Immature natural killer cell (primary cell): ENCODE measurements at regions not wholly inside any gene's neighbourhood (a gene's known extent, or its start where the extent isn't known, plus 50 kb on each side); places are given as distances from the start of the nearest gene placed in this dataset.
A peak's percentile ranks its signal among the peaks of the same experiment; 100 is the strongest.

Experiments used
- DNase-seq, 3 donors: peaks; one replicate each; pipeline ENCODE4 v3.0.0; 2022; ENCODE audit warnings: mixed read lengths in 1 of 3
- H3K27ac Mint-ChIP-seq, 6 donors: one replicate each; pipeline ENCODE4 v1.8.0; 2020; ENCODE audit warnings: mixed read lengths in 6 of 6, mild to moderate bottlenecking in 5 of 6, inconsistent platforms in 4 of 6, moderate library complexity in 3 of 6
- H3K27me3 Mint-ChIP-seq, 3 donors: one replicate each; pipeline ENCODE4 v1.8.0; 2020 to 2021; ENCODE audit warnings: low read depth in 3 of 3, mild to moderate bottlenecking in 3 of 3, mixed read lengths in 3 of 3, moderate library complexity in 3 of 3, inconsistent platforms in 1 of 3
- H3K36me3 Mint-ChIP-seq, 3 donors: one replicate each; pipeline ENCODE4 v1.8.0; 2020; ENCODE audit warnings: mixed read lengths in 3 of 3, inconsistent platforms in 2 of 3, mild to moderate bottlenecking in 2 of 3
- H3K4me1 Mint-ChIP-seq, 2 donors: one replicate each; pipeline ENCODE4 v1.8.0; 2020; ENCODE audit warnings: inconsistent platforms in 2 of 2, mild to moderate bottlenecking in 2 of 2, mixed read lengths in 2 of 2, moderate library complexity in 1 of 2
- H3K4me3 Mint-ChIP-seq, 5 donors: one replicate each; pipeline ENCODE4 v1.8.0; 2020; ENCODE audit warnings: mild to moderate bottlenecking in 5 of 5, mixed read lengths in 5 of 5, inconsistent platforms in 3 of 5, moderate library complexity in 3 of 5
- H3K9me3 Mint-ChIP-seq, 6 donors: one replicate each; pipeline ENCODE4 v1.8.0; 2020; ENCODE audit warnings: mild to moderate bottlenecking in 6 of 6, mixed read lengths in 6 of 6, inconsistent platforms in 4 of 6, moderate library complexity in 3 of 6

DNA sequence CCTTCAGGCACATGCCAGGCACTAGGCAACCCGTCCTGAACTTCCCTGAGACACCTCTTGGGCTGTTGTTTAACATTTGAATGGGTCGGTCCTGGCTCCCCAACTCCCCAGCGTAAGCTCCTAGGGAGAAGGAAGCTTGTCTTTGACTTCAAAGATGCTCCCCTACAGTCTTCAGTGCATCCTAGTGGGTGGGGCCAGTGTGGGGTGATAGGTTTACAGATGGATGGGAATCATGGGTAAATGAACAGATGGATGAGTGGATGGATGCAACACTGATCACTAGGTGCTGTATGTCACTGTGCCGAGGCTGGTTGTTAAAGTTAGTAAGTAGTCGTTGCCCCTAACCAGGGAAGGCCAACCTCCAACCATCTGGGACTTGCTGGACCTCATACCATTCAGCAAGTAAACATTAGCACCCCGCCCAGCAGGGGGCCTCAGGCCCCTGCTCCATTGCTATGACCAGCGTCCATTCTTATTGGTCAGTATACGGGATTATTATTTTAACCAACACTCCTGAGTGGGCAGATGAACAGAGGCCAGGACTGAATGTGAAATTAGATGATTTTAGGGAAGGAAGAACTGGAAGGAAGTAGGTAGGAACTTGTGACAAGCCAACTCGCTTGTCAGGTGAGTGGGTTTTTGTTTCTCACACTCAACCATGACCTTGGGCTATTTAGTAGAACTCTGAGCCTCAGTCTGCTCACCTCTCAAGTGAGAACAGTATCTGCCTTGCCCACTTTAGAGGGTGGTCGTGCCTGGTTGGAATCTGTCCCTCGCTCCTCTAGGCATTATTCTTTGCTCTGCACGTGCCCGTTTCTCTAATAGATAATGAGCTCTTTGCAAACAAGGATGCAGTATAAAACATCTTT lies 82.9 kb upstream of the FOXP4 start:
- DNase-seq: peak; percentile 26 to 34 (median 32)
- Mint-ChIP-seq H3K36me3 (peaks cover 0 to 7% (median 0%) of the 10 kb centered on the region in 3 donors), H3K9me3 (no peaks in the 10 kb centered on the region), H3K27ac (no peak overlapping the region), H3K27me3 (peaks cover 10 to 22% (median 19%) of the 10 kb centered on the region in 3 donors), H3K4me1 (no peaks in the 10 kb centered on the region), H3K4me3 (peak overlapping the region in 1 of 5 donors; percentile 56)

DNA sequence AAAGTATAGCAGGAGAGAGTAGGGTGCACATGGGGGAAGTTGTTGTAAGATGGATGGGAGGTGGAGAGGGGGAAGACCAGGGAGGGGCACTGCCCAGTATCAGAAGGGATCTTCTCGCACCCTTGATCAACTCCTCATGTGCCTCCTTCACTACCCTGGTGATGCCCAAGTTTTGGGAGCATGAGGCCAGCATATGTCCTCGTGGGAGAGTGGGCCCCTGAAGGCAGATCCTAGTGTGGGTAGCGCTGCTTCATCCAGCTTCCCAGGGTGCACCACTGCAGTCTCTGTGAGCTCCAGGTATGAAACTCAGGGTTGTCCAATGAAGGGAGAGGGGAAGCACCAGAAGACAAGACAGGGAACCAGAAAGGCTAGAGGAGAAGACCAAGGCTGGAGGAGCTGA lies 82.2 kb upstream of the FOXP4 start:
- Mint-ChIP-seq H3K27me3 (peaks cover 9 to 20% (median 19%) of the 10 kb centered on the region in 3 donors), H3K36me3 (peaks cover 0 to 7% (median 0%) of the 10 kb centered on the region in 3 donors), H3K4me1 (no peaks in the 10 kb centered on the region), H3K27ac (no peak overlapping the region), H3K9me3 (no peaks in the 10 kb centered on the region), H3K4me3 (no peak overlapping the region)
- no peak for DNase-seq

DNA sequence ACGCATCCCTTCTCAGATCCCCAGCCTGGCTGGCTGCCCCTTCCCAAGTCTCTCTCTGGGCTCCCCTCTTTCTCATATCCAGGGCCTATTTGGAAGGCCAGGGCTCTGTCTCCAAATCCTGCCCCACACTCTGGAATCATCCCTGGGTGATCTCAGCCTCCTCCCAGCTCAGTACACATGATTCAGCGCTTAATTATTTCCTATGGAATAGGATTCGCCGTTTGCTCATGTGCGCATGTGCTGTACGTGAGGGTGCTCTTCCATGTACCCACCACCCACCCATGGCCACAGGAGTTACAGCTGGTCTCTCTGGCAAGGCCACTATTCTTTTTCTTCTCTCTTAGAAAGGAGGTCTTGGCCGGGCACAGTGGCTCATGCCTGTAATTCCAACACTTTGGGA lies 81.7 kb upstream of the FOXP4 start:
- no peaks in the 10 kb centered on the region for H3K9me3 Mint-ChIP-seq
- no peak overlapping the region for H3K27ac Mint-ChIP-seq

DNA sequence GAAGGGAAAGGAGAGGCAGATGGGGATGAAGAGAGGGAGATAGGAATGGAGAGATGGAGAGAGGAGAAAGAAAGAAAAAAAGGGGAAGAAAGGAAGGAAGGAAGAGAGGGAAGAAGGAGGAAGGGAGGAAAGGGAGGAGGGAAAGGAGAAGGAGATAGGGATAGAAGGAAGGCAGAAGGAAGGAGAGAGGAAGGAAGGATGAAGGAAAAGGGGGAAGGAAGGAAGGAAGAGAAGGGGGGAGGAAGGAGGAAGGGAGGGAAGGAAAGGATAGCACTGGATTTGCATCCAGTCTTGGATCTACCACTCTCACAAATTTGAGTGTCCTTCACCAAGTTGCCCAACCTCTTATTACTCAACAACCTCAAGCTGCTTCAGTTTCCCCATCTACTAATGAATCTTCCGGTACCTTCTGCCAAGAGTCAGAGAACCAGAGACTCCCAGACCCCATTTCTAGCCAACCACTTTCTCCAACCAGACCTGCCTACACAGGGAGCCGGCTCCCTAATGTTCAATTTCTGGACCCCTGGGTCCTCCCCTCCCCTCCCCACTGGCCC lies 79.7 kb upstream of the FOXP4 start:
- Mint-ChIP-seq H3K4me1 (peaks cover 7 to 8% of the 10 kb centered on the region in 2 donors), H3K36me3 (peaks cover 0 to 7% (median 0%) of the 10 kb centered on the region in 3 donors), H3K27ac (no peak overlapping the region), H3K9me3 (peaks cover 0 to 1% (median 0%) of the 10 kb centered on the region in 6 donors), H3K4me3 (no peak overlapping the region), H3K27me3 (peaks cover 13 to 34% (median 31%) of the 10 kb centered on the region in 3 donors)
- no peak for DNase-seq

More for the DNA sequence above, 81.7 kb upstream of the FOXP4 start:
- H3K4me1 Mint-ChIP-seq: peaks cover 1% of the 10 kb centered on the region in 2 donors
- no peak for DNase-seq
- H3K4me3 Mint-ChIP-seq: no peak overlapping the region
- H3K27me3 Mint-ChIP-seq: peaks cover 9 to 23% (median 20%) of the 10 kb centered on the region in 3 donors
- H3K36me3 Mint-ChIP-seq: peaks cover 0 to 7% (median 0%) of the 10 kb centered on the region in 3 donors

DNA sequence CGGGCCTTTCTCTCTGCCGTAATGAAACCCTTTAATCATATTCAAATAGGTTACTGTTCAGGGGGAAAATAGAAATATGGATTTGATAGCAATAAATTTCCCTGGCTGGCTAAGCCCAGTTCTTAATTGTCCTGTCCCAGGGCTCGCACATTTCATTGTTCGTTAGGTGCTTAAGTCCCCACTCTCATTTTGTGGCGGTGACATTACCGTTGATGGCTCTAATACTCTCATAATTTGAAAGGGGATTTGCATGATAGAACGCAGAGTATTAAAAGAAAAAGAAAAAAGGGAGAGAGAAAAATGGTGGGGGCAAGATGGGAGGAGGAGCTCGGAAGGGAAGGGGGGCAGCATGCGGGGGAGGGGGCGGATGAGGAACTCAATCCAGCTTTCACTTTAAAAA lies 79.1 kb upstream of the FOXP4 start:
- H3K4me3 Mint-ChIP-seq: no peak overlapping the region
- peaks cover 0 to 1% (median 0%) of the 10 kb centered on the region in 6 donors for H3K9me3 Mint-ChIP-seq
- no peak overlapping the region for H3K27ac Mint-ChIP-seq
- no peak for DNase-seq
- peaks cover 7 to 8% of the 10 kb centered on the region in 2 donors for H3K4me1 Mint-ChIP-seq
- H3K27me3 Mint-ChIP-seq: peaks cover 16 to 36% (median 31%) of the 10 kb centered on the region in 3 donors
- peaks cover 0 to 7% (median 0%) of the 10 kb centered on the region in 3 donors for H3K36me3 Mint-ChIP-seq

DNA sequence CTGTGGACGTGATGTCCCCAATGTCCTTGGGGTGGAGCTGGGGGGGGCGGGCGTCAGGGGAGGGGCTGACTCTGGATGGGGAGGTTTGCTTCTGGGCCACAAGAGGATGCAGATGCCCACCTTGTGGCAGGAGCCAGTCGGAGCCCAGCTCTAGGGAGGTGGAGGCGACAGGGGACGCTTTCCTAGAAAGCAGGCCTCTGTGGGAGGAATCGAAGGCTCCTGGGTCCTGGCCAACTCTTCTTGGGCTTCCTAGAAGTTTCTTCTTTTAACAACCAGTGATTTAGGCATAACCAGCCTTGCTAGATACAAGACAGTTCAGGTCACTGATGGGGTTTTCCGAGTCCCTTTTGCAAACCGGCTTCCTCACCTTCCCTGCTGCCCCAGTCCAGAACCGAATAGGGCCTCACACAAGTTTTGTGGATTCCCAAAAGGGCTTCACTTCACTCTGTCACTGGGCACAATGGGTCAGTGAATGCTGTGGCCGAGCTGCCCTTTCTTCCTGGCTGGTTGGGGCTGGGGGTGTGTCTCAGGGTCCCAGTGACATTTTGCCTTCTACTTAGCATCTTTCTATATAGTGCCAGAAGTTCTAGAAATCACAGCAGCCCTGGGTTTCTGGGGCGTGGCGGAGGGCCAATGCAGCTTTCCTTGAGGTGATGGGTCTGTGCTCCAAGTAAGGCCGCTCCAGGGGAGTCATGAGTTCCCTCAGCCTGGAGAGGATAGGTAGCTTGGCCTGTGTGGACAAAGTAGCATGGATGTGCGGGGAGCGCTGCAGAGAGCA lies 78.4 kb upstream of the FOXP4 start:
- H3K36me3 Mint-ChIP-seq: peaks cover 0 to 7% (median 0%) of the 10 kb centered on the region in 3 donors

DNA sequence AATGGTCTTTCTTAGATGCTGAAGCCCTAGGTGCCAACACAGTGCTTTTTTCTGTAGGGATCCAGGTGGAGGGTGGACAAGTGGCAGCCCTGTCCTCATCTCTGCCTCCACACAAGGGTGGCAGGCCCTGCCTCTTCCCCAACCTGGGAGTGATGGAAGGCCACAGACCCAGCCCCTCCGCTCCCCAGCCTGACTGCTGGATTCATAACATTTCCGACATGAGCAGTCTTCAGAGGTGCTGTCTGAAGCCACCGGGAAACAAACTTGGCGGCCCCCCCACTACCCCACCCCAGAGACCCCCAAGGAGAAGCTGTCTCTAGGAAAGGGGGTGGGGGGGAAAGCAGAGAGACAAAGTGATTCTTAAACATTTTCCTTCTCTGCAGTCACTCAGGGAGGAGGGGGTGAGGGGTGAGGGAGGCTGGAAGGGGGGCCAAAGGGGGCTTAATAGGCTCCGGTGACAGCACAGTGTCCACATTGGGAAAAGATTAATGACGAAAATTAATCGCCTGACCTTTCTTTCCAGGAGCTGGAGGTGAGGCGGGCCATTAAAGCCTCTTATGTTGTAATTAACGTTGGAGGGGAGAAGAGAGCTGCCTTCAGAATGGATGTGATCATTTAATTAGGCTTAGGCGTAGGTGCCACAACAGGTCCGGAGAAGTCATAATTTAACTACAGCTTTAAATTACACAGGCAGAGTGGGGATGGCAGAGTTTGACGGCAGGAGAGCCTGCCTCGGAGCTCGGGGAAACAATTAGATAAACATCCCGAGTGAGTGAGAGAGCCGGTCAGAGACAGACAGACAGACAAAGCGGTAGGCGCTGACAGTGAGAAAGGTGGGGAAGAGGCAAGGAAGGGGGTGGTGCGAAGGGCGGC lies 76.8 kb upstream of the FOXP4 start:
- H3K4me1 Mint-ChIP-seq: peaks cover 7 to 8% of the 10 kb centered on the region in 2 donors
- no peak for DNase-seq
- peaks cover 0 to 1% (median 0%) of the 10 kb centered on the region in 6 donors for H3K9me3 Mint-ChIP-seq
- peak overlapping the region; percentile 26 to 65 (median 53) for H3K4me3 Mint-ChIP-seq
- H3K27ac Mint-ChIP-seq: no peak overlapping the region
- peaks cover 13 to 34% (median 32%) of the 10 kb centered on the region in 3 donors for H3K27me3 Mint-ChIP-seq
- H3K36me3 Mint-ChIP-seq: no peaks in the 10 kb centered on the region

More for the DNA sequence above, 78.4 kb upstream of the FOXP4 start:
- H3K27ac Mint-ChIP-seq: no peak overlapping the region
- H3K4me3 Mint-ChIP-seq: no peak overlapping the region
- DNase-seq: no peak
- peaks cover 0 to 1% (median 0%) of the 10 kb centered on the region in 6 donors for H3K9me3 Mint-ChIP-seq
- peaks cover 7 to 8% of the 10 kb centered on the region in 2 donors for H3K4me1 Mint-ChIP-seq
- peaks cover 19 to 40% (median 33%) of the 10 kb centered on the region in 3 donors for H3K27me3 Mint-ChIP-seq

DNA sequence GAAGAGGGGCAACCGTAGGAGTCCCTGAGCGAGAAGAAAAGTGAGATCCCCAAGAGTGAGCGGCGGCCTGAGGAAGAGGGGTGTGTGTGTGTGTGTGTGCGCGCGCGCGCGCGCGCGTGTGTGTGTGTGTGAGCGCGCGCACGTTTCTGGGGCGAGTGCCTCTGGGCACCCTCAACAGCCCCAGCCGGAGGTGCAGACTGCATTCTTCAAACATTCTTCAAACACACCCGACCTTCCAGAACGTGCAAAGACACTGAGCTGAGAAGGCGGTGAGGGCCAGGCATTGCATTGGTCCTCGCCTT lies 76.2 kb upstream of the FOXP4 start:
- Mint-ChIP-seq H3K9me3 (peaks cover 0 to 1% (median 0%) of the 10 kb centered on the region in 6 donors), H3K27ac (no peak overlapping the region), H3K4me3 (peak overlapping the region; percentile 26 to 65 (median 53)), H3K36me3 (no peaks in the 10 kb centered on the region), H3K27me3 (peaks cover 13 to 34% (median 32%) of the 10 kb centered on the region in 3 donors), H3K4me1 (peaks cover 7 to 8% of the 10 kb centered on the region in 2 donors)
- peak in 1 of 3 donors; percentile 4 for DNase-seq

DNA sequence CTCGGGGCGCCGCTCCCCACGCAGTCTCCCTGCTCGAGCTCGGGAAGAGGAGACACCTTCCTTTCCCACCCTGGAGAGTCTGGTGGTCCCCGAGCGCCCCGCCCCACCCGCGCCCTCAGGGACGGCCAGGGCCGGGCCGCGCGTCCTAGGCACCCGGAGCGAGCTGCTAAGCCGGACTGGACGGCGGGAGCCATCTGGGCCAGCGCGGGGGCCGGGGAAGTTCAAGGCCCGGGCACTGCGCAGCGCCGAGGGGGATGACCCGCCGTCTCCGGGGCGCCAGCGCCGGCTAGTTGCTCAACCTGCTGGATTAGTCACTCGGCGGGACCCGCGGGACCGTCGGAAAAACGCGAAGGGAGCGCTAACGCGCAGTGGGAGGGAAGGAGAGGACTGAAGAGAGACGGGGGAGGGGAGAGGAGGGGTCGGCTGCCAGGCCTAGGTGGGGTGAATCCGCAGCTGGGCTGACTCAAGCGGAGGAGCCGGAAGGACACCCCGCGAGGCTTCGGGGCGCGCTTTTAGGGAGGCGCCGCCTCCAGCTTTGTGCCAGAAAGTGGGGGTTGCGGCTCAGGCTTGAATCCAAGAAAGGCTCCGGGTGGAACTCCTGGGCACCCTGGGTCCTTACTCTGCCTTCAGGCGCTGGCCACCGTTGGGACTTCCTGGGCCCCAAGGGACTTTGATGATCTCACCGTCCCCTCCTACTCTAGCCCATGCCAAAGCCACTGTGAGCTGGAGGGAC lies 75.7 kb upstream of the FOXP4 start:
- Mint-ChIP-seq H3K4me1 (peaks cover 7 to 8% of the 10 kb centered on the region in 2 donors), H3K4me3 (peak overlapping the region in 3 of 5 donors; percentile 28 to 65 (median 61)), H3K27me3 (peaks cover 13 to 37% (median 33%) of the 10 kb centered on the region in 3 donors), H3K9me3 (peaks cover 0 to 1% (median 0%) of the 10 kb centered on the region in 6 donors), H3K36me3 (peaks cover 0 to 3% (median 0%) of the 10 kb centered on the region in 3 donors), H3K27ac (no peak overlapping the region)
- no peak for DNase-seq

DNA sequence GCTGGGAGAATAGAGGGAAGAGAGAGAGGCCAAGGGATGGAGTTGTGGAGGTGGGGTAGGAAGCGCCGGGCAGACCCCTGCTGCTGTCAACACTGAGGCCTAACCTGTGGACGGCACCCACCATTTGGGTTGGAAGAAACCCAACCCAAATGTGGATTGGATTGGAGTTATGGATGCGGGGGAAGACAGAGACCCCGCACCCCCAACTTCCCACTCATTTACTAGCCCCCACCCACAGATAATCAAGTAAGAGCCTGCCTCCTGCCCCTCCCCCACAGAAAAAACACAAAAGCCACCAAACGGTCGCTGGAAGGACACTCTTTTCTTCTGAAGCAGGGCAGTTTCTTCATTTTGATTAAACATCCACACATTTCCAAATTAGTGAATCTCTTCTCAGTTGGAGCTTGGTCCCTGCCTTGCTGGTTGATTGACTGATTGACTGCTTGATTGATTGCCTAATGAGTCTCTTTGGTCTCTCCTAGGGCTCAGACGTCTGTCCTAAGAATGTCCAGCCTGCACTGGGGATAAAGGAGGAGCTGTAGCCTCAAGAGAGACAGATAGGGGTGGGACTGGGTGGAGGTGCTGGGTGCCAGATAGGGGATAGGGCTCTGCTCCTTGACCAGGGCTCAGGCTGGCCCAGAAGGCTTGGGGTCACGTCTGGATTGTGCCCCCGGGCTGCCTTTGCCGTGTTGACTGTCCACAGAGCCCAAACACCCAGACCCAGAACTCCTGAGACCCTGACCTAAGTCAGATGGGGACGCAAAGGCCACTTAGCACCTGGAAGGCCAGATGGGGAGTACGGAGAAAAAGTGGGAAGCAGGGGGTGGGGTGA lies 74.9 kb upstream of the FOXP4 start:
- Mint-ChIP-seq H3K36me3 (peaks cover 0 to 3% (median 0%) of the 10 kb centered on the region in 3 donors), H3K27ac (no peak overlapping the region), H3K9me3 (peaks cover 0 to 1% (median 0%) of the 10 kb centered on the region in 6 donors), H3K4me1 (peaks cover 7 to 8% of the 10 kb centered on the region in 2 donors), H3K27me3 (peaks cover 13 to 34% (median 32%) of the 10 kb centered on the region in 3 donors), H3K4me3 (no peak overlapping the region)
- DNase-seq: no peak

DNA sequence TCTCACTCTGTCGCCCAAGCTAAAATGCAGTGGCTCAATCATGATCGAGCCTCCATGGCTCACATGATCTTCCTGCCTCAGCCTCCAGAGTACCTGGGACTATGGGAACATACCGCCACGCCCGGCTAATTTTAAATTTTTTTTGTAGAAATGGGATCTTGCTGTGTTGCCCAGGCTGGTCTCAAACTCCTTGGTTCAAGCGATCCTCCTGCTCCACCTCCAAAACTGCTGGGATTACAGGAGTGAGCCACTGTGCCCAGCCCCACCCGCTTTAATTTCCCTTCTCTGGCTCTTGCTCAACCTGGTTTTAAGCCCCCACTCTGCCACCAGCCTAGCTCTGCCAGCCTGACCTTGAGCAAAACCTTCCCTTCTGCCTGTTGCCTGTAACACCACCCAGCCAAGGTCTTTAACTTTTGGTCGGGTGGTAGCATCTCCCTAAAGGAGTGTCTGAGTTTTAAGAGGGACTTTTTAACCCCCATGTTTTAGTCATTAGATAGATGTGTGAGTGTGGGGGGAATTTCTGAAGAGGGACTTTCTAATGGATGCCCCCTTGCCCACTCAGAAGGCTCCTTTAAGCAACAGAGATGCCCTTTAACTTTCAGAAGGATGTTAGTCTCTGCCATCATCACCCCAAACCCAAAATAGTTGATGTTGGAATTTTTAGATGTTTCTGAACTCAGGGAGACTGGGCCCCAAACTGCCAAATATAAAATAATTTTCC lies 71.8 kb upstream of the FOXP4 start:
- H3K4me3 Mint-ChIP-seq: no peak overlapping the region
- H3K27ac Mint-ChIP-seq: no peak overlapping the region
- peaks cover 0 to 1% (median 0%) of the 10 kb centered on the region in 6 donors for H3K9me3 Mint-ChIP-seq
- peaks cover 5 to 7% of the 10 kb centered on the region in 2 donors for H3K4me1 Mint-ChIP-seq
- DNase-seq: no peak
- peaks cover 0 to 3% (median 0%) of the 10 kb centered on the region in 3 donors for H3K36me3 Mint-ChIP-seq
- peaks cover 20 to 38% (median 23%) of the 10 kb centered on the region in 3 donors for H3K27me3 Mint-ChIP-seq
